Ectodermal cell (in vitro differentiated cells): ENCODE measurements at regions not wholly inside any gene's neighbourhood (a gene's known extent, or its start where the extent isn't known, plus 50 kb on each side); places are given as distances from the start of the nearest gene placed in this dataset.

Source experiments
- H3K27ac ChIP-seq: 2 replicates; pipeline ENCODE4 v1.7.0; 2013; ENCODE audit warnings: mild to moderate bottlenecking, low read depth, low read length; ENCODE audit not compliant: insufficient read depth, poor library complexity, severe bottlenecking
- H3K27me3 ChIP-seq: 2 replicates; pipeline ENCODE4 v1.7.0; 2013; ENCODE audit warnings: mild to moderate bottlenecking, low read length; ENCODE audit not compliant: insufficient read depth, control insufficient read depth, poor library complexity, severe bottlenecking
- H3K36me3 ChIP-seq: one replicate; pipeline ENCODE4 v1.7.0; 2013; ENCODE audit warnings: low read length; ENCODE audit not compliant: control insufficient read depth, insufficient read depth
- H3K4me1 ChIP-seq: one replicate; pipeline ENCODE4 v1.7.0; 2013; ENCODE audit warnings: low read length; ENCODE audit not compliant: control insufficient read depth, insufficient read depth
- H3K4me3 ChIP-seq: 2 replicates; pipeline ENCODE4 v1.7.0; 2013; ENCODE audit warnings: low read depth, low read length, control low read depth; ENCODE audit not compliant: insufficient read depth
- H3K9me3 ChIP-seq: 2 replicates; pipeline ENCODE4 v1.7.0; 2013; ENCODE audit warnings: mild to moderate bottlenecking, low read length, moderate library complexity; ENCODE audit not compliant: control insufficient read depth
- WGBS, 2 experiments: methylation state at CpG; one replicate each; pipeline ENCODE4 v1.1.7; 2013; ENCODE audit warnings: missing lambda C conversion rate in 2 of 2; 5-methylcytosine and 5-hydroxymethylcytosine counted together

DNA sequence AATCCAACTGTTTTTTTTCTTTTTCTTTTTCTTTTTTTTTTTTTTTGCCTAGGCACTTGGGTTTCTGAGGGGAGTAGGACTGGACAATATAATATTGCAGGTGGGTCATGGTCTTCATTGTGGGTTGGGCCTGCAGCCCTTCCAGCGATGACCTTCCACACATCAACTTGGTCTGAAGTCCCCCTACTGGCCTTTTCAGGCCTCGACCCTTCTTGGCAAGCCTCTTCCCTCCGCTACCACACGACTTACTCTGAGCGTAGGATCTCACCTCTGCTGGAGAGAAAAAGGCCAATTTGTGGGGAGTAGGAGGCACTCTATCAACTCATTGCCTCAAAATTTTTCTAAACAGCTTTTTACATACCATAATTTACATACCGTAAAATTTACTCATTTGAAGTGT lies 51.1 kb upstream of the GRIK3 start:
- no peaks in the 10 kb centered on the region for H3K27me3 ChIP-seq
- H3K27ac ChIP-seq = no peak overlapping the region
- no peak overlapping the region for H3K4me3 ChIP-seq
- H3K4me1 ChIP-seq = peaks cover 8% of the 10 kb centered on the region
- no peaks in the 10 kb centered on the region for H3K9me3 ChIP-seq
- 58 to 67% methylated on average over 6 of the region's 6 CpGs for WGBS, 2 experiments
- no peaks in the 10 kb centered on the region for H3K36me3 ChIP-seq

DNA sequence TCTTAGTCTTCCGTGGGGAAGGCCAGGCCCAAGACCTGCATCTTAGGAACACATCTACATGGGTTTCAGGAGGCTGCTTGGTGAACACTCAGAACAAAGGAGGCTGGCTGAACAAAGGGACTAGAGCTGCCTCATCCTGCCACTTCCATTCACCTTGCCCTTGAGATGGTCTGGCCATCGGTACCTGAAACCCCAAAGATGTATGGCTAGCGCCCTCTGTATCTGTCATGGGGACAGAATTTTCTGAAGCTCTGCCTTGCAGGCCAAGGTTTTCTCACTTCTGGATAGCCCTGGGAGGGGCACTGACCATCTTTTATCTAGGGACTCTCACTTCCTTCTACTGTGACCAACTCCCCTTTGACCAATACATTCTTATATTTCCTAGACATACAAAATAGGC lies 55.4 kb upstream of the GRIK3 start:
- H3K27ac ChIP-seq = no peak overlapping the region
- no peaks in the 10 kb centered on the region for H3K4me1 ChIP-seq
- no peaks in the 10 kb centered on the region for H3K36me3 ChIP-seq
- no peaks in the 10 kb centered on the region for H3K27me3 ChIP-seq
- H3K9me3 ChIP-seq = no peaks in the 10 kb centered on the region
- H3K4me3 ChIP-seq = no peak overlapping the region
- WGBS, 2 experiments = 89 to 92% methylated on average over 3 of the region's 3 CpGs

DNA sequence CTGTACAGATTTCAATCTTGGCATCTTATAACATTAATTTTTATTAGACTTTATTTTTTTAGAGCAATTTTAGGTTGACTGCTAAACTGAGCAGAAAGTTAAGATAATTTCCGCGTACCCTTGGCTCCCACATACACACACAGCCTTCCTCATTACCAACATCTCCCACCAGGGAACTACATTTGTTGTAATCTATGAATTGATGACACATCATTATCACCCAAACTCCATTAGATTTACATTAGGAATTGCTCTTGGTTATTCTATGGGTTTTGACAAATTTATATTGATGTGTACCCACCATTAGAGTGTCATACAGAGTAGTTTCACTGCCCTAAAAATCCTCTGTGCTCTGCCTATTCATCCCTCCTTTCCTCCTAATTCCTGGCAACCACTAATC lies 56.4 kb upstream of the GRIK3 start:
- H3K4me3 ChIP-seq = no peak overlapping the region
- WGBS, 2 experiments = 100% methylated on average over 2 of the region's 2 CpGs
- H3K27ac ChIP-seq = no peak overlapping the region
- no peaks in the 10 kb centered on the region for H3K27me3 ChIP-seq
- H3K36me3 ChIP-seq = no peaks in the 10 kb centered on the region
- no peaks in the 10 kb centered on the region for H3K4me1 ChIP-seq
- no peaks in the 10 kb centered on the region for H3K9me3 ChIP-seq

DNA sequence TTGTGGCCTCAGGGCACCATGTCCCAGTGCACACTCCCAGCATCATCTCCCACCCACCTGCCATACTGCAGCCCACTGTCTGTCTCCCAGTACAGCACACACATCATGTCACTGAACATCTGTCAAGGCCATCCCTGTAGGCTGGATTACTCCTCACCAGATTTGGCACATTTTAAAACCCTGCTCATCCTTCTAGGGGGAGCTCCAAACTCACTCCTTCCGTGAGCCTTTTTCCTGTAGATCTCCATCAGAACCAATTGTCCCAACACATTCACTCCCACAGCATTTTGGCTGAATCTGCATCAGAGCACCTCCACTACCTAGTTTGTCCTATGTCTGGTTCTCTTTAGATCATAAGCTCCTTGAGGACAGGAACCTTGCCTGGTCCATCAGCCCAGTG lies 58.6 kb upstream of the GRIK3 start:
- Histone ChIP-seq H3K36me3 (no peaks in the 10 kb centered on the region), H3K9me3 (no peaks in the 10 kb centered on the region), H3K27me3 (no peaks in the 10 kb centered on the region), H3K4me3 (no peak overlapping the region), H3K4me1 (no peaks in the 10 kb centered on the region), H3K27ac (no peak overlapping the region)
- WGBS, 2 experiments = 70 to 71% methylated on average over 1 of the region's 1 CpG

DNA sequence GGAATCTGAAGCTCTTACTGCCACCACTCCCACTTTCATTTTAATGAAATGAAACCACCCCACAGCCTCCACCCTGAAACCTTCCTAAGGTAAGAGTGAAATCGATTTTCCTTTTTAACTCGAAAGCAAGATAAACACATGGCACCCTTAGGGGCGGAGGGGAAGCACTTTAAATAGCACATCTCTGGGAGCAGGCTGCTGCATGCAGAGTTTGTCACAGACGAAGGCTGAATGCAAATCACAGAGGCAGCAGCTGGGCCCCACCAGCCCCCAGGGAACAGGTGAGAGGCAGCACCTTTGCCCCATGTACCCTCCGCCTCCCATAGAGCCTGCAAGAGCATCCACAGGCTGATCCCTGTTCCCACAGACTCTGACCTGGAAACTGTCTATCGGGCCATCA lies 60.0 kb upstream of the GRIK3 start:
- no peaks in the 10 kb centered on the region for H3K27me3 ChIP-seq
- no peaks in the 10 kb centered on the region for H3K9me3 ChIP-seq
- 83 to 86% methylated on average over 6 of the region's 6 CpGs for WGBS, 2 experiments
- peaks cover 3% of the 10 kb centered on the region for H3K4me1 ChIP-seq
- H3K36me3 ChIP-seq = no peaks in the 10 kb centered on the region
- H3K4me3 ChIP-seq = no peak overlapping the region
- no peak overlapping the region for H3K27ac ChIP-seq

DNA sequence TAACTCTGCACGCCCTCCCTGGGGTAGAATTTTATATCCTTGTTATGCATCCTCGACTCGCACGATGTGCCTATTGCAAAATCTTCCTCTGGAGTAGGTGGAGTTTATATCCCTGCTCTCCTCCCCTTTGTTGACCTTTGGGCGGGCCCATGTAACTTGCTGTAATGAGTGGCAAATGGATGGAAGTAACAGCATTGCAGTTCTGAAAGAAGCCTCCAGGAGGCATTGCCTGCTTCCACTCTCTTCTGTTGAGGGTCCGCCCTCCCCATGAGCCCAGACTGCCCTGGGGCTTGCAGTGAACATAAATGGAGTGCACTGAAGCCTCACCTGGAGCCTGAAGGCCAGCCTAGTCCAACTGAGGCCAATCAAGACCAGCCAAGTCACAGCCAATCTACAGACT lies 62.2 kb upstream of the GRIK3 start:
- Histone ChIP-seq H3K4me3 (no peak overlapping the region), H3K27me3 (no peaks in the 10 kb centered on the region), H3K4me1 (peaks cover 3% of the 10 kb centered on the region), H3K27ac (no peak overlapping the region), H3K9me3 (no peaks in the 10 kb centered on the region), H3K36me3 (no peaks in the 10 kb centered on the region)
- 86 to 90% methylated on average over 6 of the region's 6 CpGs for WGBS, 2 experiments

DNA sequence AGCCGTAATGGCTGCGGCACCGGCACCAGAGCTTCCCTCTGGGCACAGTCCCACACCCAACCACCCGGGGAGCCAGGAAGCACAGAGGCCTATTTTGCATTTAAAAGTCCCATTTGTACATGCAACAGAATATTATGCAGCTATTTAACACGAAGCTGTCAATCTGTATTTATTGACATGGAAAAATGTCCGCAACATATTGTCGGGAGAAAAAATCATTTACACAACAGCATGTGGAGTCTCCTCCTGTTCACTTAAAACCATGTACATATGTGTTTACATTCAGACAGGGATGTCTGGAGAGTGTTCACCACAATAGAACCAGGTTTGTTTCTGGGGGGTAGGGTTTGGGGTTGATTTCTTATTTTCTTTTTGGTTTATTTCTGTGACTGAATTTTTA lies 63.4 kb upstream of the GRIK3 start:
- Histone ChIP-seq H3K27ac (no peak overlapping the region), H3K36me3 (no peaks in the 10 kb centered on the region), H3K27me3 (no peaks in the 10 kb centered on the region), H3K9me3 (no peaks in the 10 kb centered on the region), H3K4me3 (no peak overlapping the region), H3K4me1 (peaks cover 3% of the 10 kb centered on the region)
- 77% methylated on average over 7 of the region's 7 CpGs for WGBS, 2 experiments

DNA sequence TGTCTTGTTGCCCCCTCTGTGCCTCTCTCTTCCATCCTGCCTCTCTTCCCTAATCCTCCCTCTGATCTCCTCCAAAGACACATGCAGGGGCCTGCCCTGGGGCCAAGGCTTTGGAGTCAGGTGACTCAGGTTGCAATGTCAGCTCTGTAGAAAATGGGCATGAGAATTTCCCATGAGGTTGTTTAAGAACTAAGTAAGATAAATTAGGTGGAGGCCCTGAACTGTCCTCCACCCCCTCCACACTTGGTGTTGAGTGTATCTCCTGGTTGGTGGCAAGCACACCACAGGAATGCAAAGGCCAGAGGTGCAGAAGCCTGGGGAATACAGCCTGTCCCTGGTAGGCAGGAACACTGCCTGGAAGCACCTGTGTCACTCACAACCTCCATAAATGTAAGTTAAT lies 63.9 kb upstream of the GRIK3 start:
- no peak overlapping the region for H3K4me3 ChIP-seq
- no peaks in the 10 kb centered on the region for H3K9me3 ChIP-seq
- H3K4me1 ChIP-seq = peaks cover 3% of the 10 kb centered on the region
- no peaks in the 10 kb centered on the region for H3K36me3 ChIP-seq
- no peak overlapping the region for H3K27ac ChIP-seq
- H3K27me3 ChIP-seq = no peaks in the 10 kb centered on the region

DNA sequence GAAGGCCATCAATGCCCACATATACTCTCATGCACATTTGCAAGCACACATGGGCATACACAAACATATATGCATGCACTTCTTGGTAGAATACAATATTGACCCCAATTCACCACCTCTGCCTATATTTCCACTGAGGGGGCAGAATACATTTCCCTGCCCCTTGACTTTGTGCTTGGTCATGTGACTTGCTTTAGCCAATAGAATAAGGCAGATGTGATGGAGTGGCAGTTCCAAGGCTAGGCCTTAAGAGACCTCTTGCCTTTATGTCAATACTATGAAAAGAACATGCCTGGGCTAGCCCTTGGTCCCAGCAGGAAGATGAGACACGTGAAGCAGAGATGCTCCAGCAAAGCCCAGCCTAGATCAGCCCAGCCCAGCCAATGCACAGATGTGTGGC lies 66.0 kb upstream of the GRIK3 start:
- H3K4me3 ChIP-seq = no peak overlapping the region
- H3K36me3 ChIP-seq = no peaks in the 10 kb centered on the region
- WGBS, 2 experiments = 70 to 72% methylated on average over 1 of the region's 1 CpG
- no peaks in the 10 kb centered on the region for H3K27me3 ChIP-seq
- H3K27ac ChIP-seq = no peak overlapping the region
- peaks cover 3% of the 10 kb centered on the region for H3K4me1 ChIP-seq
- H3K9me3 ChIP-seq = no peaks in the 10 kb centered on the region

DNA sequence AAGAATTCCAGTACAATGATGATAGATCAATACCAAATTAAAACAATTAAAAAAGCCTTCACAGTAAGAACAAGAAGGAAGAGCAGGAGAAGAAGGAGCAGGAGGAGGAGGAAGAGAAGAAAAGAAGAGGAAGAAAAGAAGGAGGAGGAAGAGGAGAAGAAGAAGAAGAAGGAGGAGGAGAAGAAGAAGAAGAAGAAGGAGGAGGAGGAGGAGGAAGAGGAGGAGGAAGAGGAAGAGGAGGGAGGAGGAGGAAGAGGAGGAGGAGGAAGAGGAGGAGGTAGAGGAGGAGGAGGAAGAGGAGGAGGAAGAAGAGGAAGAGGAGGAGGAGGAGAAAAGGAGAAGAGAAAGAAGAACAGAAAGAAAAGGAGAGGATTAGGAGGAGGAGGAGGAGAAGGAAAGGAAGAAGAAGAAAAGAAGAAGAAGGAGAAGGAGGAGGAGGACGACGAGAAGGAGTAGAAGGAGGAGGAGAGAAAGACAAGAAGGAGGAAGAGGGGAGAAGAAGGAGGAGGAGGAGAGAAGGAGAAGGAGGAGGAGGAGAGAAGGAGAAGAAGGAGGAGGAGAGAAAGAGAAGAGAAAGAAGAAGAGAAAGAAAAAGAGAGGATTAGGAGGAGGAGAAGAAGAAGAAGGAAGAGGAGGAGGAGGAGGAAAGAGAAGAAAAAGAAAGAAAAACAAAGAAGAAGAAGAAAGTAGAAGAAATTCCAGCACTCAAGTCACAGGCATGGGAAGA lies 68.5 kb upstream of the GRIK3 start:
- no peak overlapping the region for H3K4me3 ChIP-seq
- no peaks in the 10 kb centered on the region for H3K36me3 ChIP-seq
- 85 to 87% methylated on average over 2 of the region's 2 CpGs for WGBS, 2 experiments
- H3K27me3 ChIP-seq = no peaks in the 10 kb centered on the region
- peaks cover 3% of the 10 kb centered on the region for H3K4me1 ChIP-seq
- H3K27ac ChIP-seq = no peak overlapping the region
- no peaks in the 10 kb centered on the region for H3K9me3 ChIP-seq

DNA sequence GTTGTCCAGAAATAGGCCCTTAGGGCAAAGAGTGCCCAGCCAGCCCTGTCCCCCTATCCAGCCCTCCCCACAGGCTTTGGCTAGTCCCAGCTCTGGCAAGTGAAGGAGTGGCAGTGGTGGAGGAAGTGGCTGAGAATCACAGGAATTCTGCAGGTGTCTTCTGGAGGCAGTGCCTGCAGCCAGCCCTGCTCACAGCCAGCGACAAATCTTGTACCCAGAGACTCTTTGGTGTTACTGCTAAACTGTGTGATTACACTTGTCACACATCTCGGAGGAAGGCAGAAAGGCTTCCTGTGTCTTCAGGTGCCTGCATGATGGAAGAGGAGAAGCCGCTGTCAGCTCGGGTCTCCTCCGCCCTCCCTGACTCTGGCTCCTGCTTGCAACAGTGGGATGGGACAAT lies 71.6 kb upstream of the GRIK3 start:
- H3K4me3 ChIP-seq = no peak overlapping the region
- H3K4me1 ChIP-seq = no peaks in the 10 kb centered on the region
- no peaks in the 10 kb centered on the region for H3K9me3 ChIP-seq
- no peaks in the 10 kb centered on the region for H3K36me3 ChIP-seq
- 75% methylated on average over 5 of the region's 5 CpGs for WGBS, 2 experiments
- H3K27ac ChIP-seq = no peak overlapping the region
- H3K27me3 ChIP-seq = no peaks in the 10 kb centered on the region
